Activated naive CD8-positive, alpha-beta T cell treated with anti-CD3 and anti-CD28 coated beads for 36 hours (primary cell): ENCODE measurements at regions not wholly inside any gene's neighbourhood (a gene's known extent, or its start where the extent isn't known, plus 50 kb on each side); places are given as distances from the start of the nearest gene placed in this dataset.
"Not testable (repeated sequence)": the region's sequence is repeated elsewhere in the genome, so short reads cannot be mapped to it uniquely, and the experiment has no call there.

ENCODE experiments used
- DNase-seq: peaks from one replicate; pipeline ENCODE4 v3.0.0; 2021
- H3K27ac Mint-ChIP-seq: one replicate; pipeline ENCODE4 v1.8.0; 2022; ENCODE audit warnings: mild to moderate bottlenecking, moderate library complexity, mixed read lengths
- H3K27me3 Mint-ChIP-seq: one replicate; pipeline ENCODE4 v1.8.0; 2022; ENCODE audit warnings: mild to moderate bottlenecking, mixed read lengths
- H3K36me3 Mint-ChIP-seq: one replicate; pipeline ENCODE4 v1.8.0; 2021; ENCODE audit warnings: mild to moderate bottlenecking, mixed read lengths
- H3K4me1 Mint-ChIP-seq: one replicate; pipeline ENCODE4 v1.8.0; 2021; ENCODE audit warnings: mixed read lengths
- H3K4me3 Mint-ChIP-seq: one replicate; pipeline ENCODE4 v1.8.0; 2022; ENCODE audit warnings: mild to moderate bottlenecking, moderate library complexity, mixed read lengths
- H3K9me3 Mint-ChIP-seq: one replicate; pipeline ENCODE4 v1.8.0; 2022; ENCODE audit warnings: mixed read lengths

- H3K4me3 Mint-ChIP-seq, DNase-seq, H3K9me3 Mint-ChIP-seq, H3K4me1 Mint-ChIP-seq, H3K27me3 Mint-ChIP-seq, H3K27ac Mint-ChIP-seq, H3K36me3 Mint-ChIP-seq: not testable (repeated sequence)
Observed at GRCh38 chr13:52565324-52565723, 76.9 kb upstream of the HNRNPA1L2 start.

DNA sequence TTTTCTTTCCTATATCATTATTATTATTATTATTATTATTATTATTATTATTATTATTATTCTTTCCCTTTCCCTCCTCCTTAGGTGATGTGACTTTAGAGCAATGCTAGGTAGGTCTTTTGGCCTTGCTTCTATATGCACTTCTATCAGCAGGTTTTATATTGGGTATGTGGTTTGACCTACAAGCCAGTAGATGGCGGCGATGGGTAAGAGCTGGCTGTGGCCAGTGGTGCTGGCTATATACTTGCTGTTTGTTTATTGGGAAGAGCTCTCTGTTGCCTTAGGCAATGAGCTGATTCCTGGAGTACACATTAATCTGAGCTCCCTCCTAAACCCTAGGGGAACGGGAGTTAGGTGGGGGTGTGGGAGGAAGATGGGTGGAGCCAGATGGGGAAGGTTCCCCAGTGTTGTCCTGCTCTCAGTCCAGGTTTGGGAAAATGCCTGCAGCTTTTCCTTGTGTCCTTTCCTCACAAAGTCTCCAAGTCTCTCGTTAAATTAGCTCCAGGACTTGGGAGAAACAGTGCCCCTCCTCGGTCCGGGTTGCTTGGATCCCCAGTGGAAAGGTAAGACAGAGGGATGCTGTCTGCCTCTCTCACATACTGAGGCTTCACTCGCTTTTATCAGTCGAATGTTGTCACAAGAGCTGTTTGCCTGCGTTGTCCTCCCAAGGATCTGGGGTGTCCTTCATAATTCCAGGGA, 72.2 kb upstream of the HNRNPA1L2 start:
- not testable (repeated sequence) for H3K4me3 Mint-ChIP-seq, H3K4me1 Mint-ChIP-seq, H3K36me3 Mint-ChIP-seq, H3K9me3 Mint-ChIP-seq, H3K27ac Mint-ChIP-seq, H3K27me3 Mint-ChIP-seq
- DNase-seq, result peak; percentile 9

DNA sequence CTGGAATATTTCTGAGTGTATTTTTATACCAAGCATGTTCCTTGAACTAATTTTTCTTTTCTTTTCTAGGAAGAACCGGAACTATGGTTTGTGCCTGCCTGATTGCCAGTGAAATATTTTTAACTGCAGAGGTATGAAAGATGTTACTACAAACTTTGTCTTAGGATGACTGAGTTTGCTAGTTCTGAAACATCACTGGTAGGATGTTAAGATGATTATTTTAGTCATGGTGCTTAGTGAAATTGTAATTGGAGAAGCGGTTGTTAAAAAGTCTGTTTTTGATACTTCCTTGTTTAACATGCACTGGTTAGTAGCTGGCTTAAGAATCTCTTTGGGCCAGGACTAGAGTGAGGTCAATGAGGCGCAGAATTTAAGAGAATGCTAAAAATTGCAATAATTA, 71.1 kb upstream of the HNRNPA1L2 start:
- H3K36me3 Mint-ChIP-seq, H3K4me3 Mint-ChIP-seq, H3K27ac Mint-ChIP-seq, DNase-seq, H3K9me3 Mint-ChIP-seq, H3K4me1 Mint-ChIP-seq, H3K27me3 Mint-ChIP-seq: not testable (repeated sequence)

DNA sequence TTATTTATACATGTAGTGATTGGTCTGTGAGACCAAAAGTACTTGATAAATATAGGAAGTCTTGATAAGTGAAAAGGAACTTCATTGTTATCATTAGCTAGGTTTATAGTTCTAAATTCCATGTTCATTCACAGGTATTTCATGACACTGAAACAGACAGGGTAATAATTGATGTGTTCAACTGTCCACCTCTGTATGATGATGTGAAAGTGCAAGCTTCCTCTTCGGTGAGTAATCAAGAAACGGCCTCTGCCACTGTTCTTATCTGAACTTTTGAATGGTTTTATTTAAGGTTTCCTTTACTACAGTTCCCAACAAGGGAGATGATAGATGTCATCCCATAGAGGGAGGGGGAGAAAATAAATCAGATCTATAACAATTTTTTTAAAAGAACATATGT, 59.3 kb upstream of the HNRNPA1L2 start:
- H3K4me1 Mint-ChIP-seq, H3K27me3 Mint-ChIP-seq, H3K4me3 Mint-ChIP-seq, H3K27ac Mint-ChIP-seq, H3K9me3 Mint-ChIP-seq, DNase-seq, H3K36me3 Mint-ChIP-seq: not testable (repeated sequence)
